Astrocyte of the cerebellum (primary cell): ENCODE measurements at regions not wholly inside any gene's neighbourhood (a gene's known extent, or its start where the extent isn't known, plus 50 kb on each side); places are given as distances from the start of the nearest gene placed in this dataset.

Source experiments
- DNase-seq: peaks from one replicate; pipeline ENCODE4 v3.0.0-alpha.2; 2011; ENCODE audit warnings: low read depth
- H3K4me3 ChIP-seq: 2 replicates; pipeline ENCODE4 v1.5.1; 2011; ENCODE audit warnings: mild to moderate bottlenecking, low read depth, low read length, moderate library complexity
- CTCF ChIP-seq: IDR thresholded peaks from 2 replicates; pipeline ENCODE4 v1.5.1; 2012; ENCODE audit warnings: low read length, low read depth, moderate library complexity, mild to moderate bottlenecking; ENCODE audit errors: missing control alignments
- in situ Hi-C: cut with HindIII; loops from 2 replicates; pipeline ENCODE4 v1.10.0; 2017; ENCODE audit warnings: low sequenced_read_pairs

- in situ Hi-C loops = no loop called here
- TF ChIP-seq CTCF = no peak
- H3K4me3 ChIP-seq = no peak overlapping the region
- no peak for DNase-seq
Observed at GRCh38 chr5:68922172-68922987, 171.4 kb upstream of the SLC30A5 start.

- no peak for TF ChIP-seq CTCF
- peak; percentile 36 for DNase-seq
- H3K4me3 ChIP-seq = no peak overlapping the region
- in situ Hi-C loops = no loop called here
Observed at GRCh38 chr5:68924481-68925145, 169.2 kb upstream of the SLC30A5 start.

- in situ Hi-C loops = no loop called here
- H3K4me3 ChIP-seq = no peak overlapping the region
- no peak for DNase-seq
- no peak for TF ChIP-seq CTCF
Observed at GRCh38 chr5:68928617-68929302, 165.1 kb upstream of the SLC30A5 start.

GRCh38 chr5:68930139-68930538, 163.7 kb upstream of the SLC30A5 start:
- H3K4me3 ChIP-seq = no peak overlapping the region
- in situ Hi-C loops = no loop called here
- TF ChIP-seq CTCF = no peak
- no peak for DNase-seq

GRCh38 chr5:68932830-68933434, 160.9 kb upstream of the SLC30A5 start:
- no peak for TF ChIP-seq CTCF
- in situ Hi-C loops = no loop called here
- H3K4me3 ChIP-seq = no peak overlapping the region
- no peak for DNase-seq

- no peak for TF ChIP-seq CTCF
- no peak for DNase-seq
- H3K4me3 ChIP-seq = no peak overlapping the region
- in situ Hi-C loops = no loop called here
Observed at GRCh38 chr5:68942169-68942568, 151.6 kb upstream of the SLC30A5 start.
